Keratinocyte (primary cell): ENCODE measurements at regions not wholly inside any gene's neighbourhood (a gene's known extent, or its start where the extent isn't known, plus 50 kb on each side); places are given as distances from the start of the nearest gene placed in this dataset.

ENCODE experiments used
- DNase-seq: peaks from one replicate; pipeline ENCODE4 v3.0.0-alpha.2; 2011; ENCODE audit warnings: low read depth, missing footprints, low spot score
- FAIRE-seq: peaks from 2 replicates; lab custom pipeline; 2011; peaks lifted over from hg19 to GRCh38; lab: Jason Lieb, UNC
- H2AFZ ChIP-seq: 2 replicates; pipeline ENCODE4 v1.6.0; 2012; ENCODE audit warnings: low read length, control low read depth, inconsistent platforms; ENCODE audit not compliant: control insufficient read depth
- H3K27ac ChIP-seq: 2 replicates; pipeline ENCODE4 v1.5.1; 2011; ENCODE audit warnings: low read length; ENCODE audit not compliant: control insufficient read depth, insufficient read depth
- H3K27me3 ChIP-seq: 3 replicates; pipeline ENCODE4 v1.6.0; 2011; ENCODE audit warnings: low read length; ENCODE audit not compliant: control insufficient read depth, insufficient read depth; ENCODE audit errors: extremely low read depth
- H3K36me3 ChIP-seq, 2 experiments: 2 replicates in 1 of 2; 3 replicates in 1 of 2; pipeline ENCODE4 v1.5.1; 2011; ENCODE audit warnings: low read length in 2 of 2, mild to moderate bottlenecking in 1 of 2; ENCODE audit not compliant: control insufficient read depth in 2 of 2, insufficient read depth in 2 of 2; ENCODE audit errors: extremely low read depth in 1 of 2
- H3K4me1 ChIP-seq: 3 replicates; pipeline ENCODE4 v1.5.1; 2011; ENCODE audit warnings: low read length; ENCODE audit not compliant: control insufficient read depth, insufficient read depth; ENCODE audit errors: extremely low read depth
- H3K4me2 ChIP-seq: 3 replicates; pipeline ENCODE4 v1.6.0; 2011; ENCODE audit warnings: low read depth, low read length; ENCODE audit not compliant: control insufficient read depth, insufficient read depth; ENCODE audit errors: extremely low read depth
- H3K4me3 ChIP-seq, 3 experiments: fragments of 200-600 bp in 1 of 3; sonication (generic) in 1 of 3; 2 replicates in 2 of 3; 3 replicates in 1 of 3; pipeline ENCODE4 v1.5.1; 2011 to 2016; ENCODE audit warnings: low read length in 3 of 3, mild to moderate bottlenecking in 3 of 3, control low read depth in 2 of 3, inconsistent platforms in 1 of 3, low read depth in 1 of 3, mixed read lengths in 1 of 3, mixed run types in 1 of 3, moderate library complexity in 1 of 3; ENCODE audit not compliant: control insufficient read depth in 2 of 3, insufficient read depth in 2 of 3; ENCODE audit errors: extremely low read depth in 1 of 3
- H3K79me2 ChIP-seq: 2 replicates; pipeline ENCODE4 v1.6.0; 2012; ENCODE audit warnings: low read length; ENCODE audit not compliant: control insufficient read depth, insufficient read depth
- H3K9ac ChIP-seq: 3 replicates; pipeline ENCODE4 v1.6.0; 2011; ENCODE audit warnings: low read length; ENCODE audit not compliant: control insufficient read depth, insufficient read depth; ENCODE audit errors: extremely low read depth
- H3K9me1 ChIP-seq: 3 replicates; pipeline ENCODE4 v1.6.0; 2011; ENCODE audit warnings: low read length; ENCODE audit not compliant: control insufficient read depth, insufficient read depth; ENCODE audit errors: extremely low read depth
- H3K9me3 ChIP-seq: 2 replicates; pipeline ENCODE4 v1.5.1; 2012; ENCODE audit warnings: low read depth, low read length; ENCODE audit not compliant: control insufficient read depth
- H4K20me1 ChIP-seq: 3 replicates; pipeline ENCODE4 v1.6.0; 2011; ENCODE audit warnings: low read length; ENCODE audit not compliant: control insufficient read depth, insufficient read depth; ENCODE audit errors: extremely low read depth
- CTCF ChIP-seq, 3 experiments: IDR thresholded peaks in 1 of 3; conservative IDR thresholded peaks in 1 of 3; optimal IDR thresholded peaks in 1 of 3; 2 replicates in 2 of 3; 3 replicates in 1 of 3; pipeline versions ENCODE3 to v1.5.1; 2011; ENCODE audit warnings: low read length in 3 of 3, mild to moderate bottlenecking in 3 of 3, moderate library complexity in 2 of 3, control low read depth in 1 of 3, inconsistent platforms in 1 of 3; ENCODE audit not compliant: insufficient read depth in 2 of 3; ENCODE audit errors: extremely low read depth in 1 of 3
- EZH2 ChIP-seq: IDR thresholded peaks from one replicate; pipeline ENCODE4 v1.6.1; 2012; ENCODE audit warnings: inconsistent platforms, mild to moderate bottlenecking, low read length, moderate library complexity
- dilution Hi-C: fragments of 300-500 bp; cut with MboI; formaldehyde crosslinking; loops from one replicate; pipeline ENCODE4 v1.7.0; 2020; ENCODE audit warnings: low sequenced_read_pairs; ENCODE audit not compliant: extremely low pct_ligation_motif_present

GRCh38 chr4:22921936-22922335, 229.2 kb downstream of the GBA3 start:
- H3K9ac ChIP-seq = no peak overlapping the region
- H3K79me2 ChIP-seq = no peaks in the 10 kb centered on the region

DNA sequence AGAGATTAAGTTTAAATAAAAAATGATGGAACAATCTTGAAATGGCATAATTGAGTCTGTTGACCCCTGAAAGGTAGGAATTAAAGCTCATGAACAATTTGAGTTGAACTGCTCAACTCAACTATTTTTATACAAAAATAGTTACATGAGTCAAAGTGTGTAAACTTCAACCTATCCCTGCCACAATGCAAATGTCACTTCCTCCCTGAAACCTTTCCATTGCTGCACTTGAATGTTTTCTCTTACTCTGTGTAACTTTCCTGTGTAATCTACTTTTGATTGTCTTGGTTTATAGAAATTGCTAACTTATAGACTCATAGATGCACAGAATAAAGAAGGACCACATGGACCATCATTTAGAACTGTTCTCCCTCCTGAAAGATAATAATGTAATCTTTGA, 218.5 kb downstream of the GBA3 start:
- Histone ChIP-seq H3K27me3 (no peaks in the 10 kb centered on the region), H3K9ac (no peak overlapping the region), H3K4me1 (no peaks in the 10 kb centered on the region), H3K9me3 (no peaks in the 10 kb centered on the region), H3K4me2 (no peak overlapping the region), H3K4me3 (no peak overlapping the region), H2AFZ (no peak overlapping the region), H3K79me2 (no peaks in the 10 kb centered on the region), H3K9me1 (no peaks in the 10 kb centered on the region), H3K36me3 (no peaks in the 10 kb centered on the region), H4K20me1 (no peaks in the 10 kb centered on the region), H3K27ac (no peak overlapping the region)
- DNase-seq = no peak
- FAIRE-seq = no peak
- dilution Hi-C loops = no loop called here
- no peak for TF ChIP-seq EZH2
- no peak for TF ChIP-seq CTCF (optimal IDR thresholded peaks at IDR 0.05 in 1 of 3, IDR thresholded peaks at IDR 0.05 in 1 of 3, conservative IDR thresholded peaks at IDR 0.05 in 1 of 3; ENCODE audit: extremely low read depth in 1 of 3, insufficient read depth in 2 of 3, low read length in 3 of 3)

More at GRCh38 chr4:22921936-22922335, 229.2 kb downstream of the GBA3 start:
- Histone ChIP-seq H3K27ac (no peak overlapping the region), H4K20me1 (no peaks in the 10 kb centered on the region), H3K4me1 (no peaks in the 10 kb centered on the region), H3K36me3 (no peaks in the 10 kb centered on the region), H3K9me3 (no peaks in the 10 kb centered on the region), H3K4me2 (no peak overlapping the region), H3K9me1 (no peaks in the 10 kb centered on the region), H3K27me3 (no peaks in the 10 kb centered on the region), H2AFZ (no peak overlapping the region), H3K4me3 (no peak overlapping the region)
- DNase-seq = no peak
- no peak for TF ChIP-seq CTCF (optimal IDR thresholded peaks at IDR 0.05 in 1 of 3, IDR thresholded peaks at IDR 0.05 in 1 of 3, conservative IDR thresholded peaks at IDR 0.05 in 1 of 3; ENCODE audit: extremely low read depth in 1 of 3, insufficient read depth in 2 of 3, low read length in 3 of 3)
- TF ChIP-seq EZH2 = no peak
- FAIRE-seq = no peak
- dilution Hi-C loops = no loop called here
